ENCODE measurements at regions not wholly inside any gene's neighbourhood (a gene's known extent, or its start where the extent isn't known, plus 50 kb on each side); places are given as distances from the start of the nearest gene placed in this dataset.
"Not testable (repeated sequence)": the region's sequence is repeated elsewhere in the genome, so short reads cannot be mapped to it uniquely, and the experiment has no call there.

DNA sequence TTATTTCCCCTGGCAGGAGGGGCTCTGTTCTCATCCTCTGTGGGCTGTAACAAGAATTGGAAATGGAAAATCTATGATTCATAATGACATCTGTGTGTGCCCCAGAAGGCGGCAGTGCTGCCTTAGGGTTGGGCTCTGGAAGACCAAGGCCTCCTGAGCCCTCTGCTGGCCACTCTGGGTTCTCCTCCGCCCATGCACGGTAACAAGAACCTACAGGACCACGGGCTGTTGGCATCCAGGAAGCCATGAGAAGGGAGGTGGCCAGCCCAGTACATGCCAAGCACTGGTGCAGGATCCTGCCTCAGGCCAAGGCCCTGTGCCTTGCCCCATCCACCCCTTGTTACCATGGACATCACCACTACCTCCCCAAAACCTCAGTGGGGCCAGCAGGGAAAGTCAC is 454.2 kb downstream of the TP53TG3F start:
- not testable (repeated sequence) for ATAC-seq, DNase-seq

DNA sequence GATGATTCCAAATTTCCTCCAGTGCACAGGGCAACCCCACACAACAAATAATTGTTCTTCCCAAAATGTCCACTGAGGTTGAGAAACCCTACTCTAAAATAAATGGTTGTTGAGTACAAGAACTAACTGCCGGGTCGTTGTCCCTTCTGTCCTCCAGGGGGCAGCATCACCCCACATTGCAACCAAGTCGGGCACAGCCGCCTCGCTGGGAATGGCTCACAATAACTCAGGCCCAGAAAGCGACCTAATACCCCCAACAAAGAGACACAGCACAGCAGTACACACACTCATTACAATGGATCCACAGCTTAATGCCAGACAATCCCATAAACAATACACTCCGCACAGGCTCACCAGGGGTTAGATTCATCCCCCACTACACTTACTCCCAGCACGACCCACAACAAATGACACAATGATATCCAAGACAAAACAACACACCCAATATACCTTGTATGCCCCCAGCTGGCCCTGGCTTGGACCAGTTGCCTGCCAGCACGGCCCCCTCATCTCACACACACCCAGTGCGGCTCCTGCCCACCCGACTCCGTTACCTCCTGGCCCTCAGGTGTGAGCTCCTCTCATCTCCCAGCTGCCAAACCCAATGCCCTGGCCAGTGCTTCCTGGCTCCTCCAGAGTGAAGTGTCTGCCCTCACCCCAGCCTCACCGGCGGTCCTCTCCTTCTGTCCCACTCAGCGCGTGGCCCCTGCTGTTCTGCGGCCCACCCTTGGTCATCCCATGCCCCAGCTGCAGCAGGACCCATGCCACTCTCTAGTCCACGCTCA is 461.5 kb downstream of the TP53TG3F start:
- DNase-seq; ATAC-seq; intact Hi-C loops (cut with DNase I): not testable (repeated sequence)

More for the DNA sequence above, 454.2 kb downstream of the TP53TG3F start:
- intact Hi-C loops (cut with DNase I) = not testable (repeated sequence)

DNA sequence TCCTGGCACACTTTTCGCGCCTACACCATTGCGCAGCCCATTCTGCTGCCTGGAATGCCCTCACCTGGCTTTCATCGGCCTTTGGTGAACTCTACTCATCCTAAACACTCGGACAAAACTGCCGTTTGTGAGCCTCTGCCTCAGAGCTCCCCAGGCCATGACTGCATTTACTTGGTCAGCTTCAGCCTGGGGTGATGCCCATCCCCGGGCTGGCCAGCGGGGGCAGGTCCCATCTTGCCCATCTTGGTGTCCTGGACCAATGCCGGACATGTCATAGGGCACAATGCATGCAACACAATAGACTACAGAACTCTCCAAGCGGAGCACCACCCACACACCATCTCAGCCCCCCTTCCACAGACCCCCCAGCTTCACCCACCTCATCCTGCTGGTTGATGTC is 463.5 kb downstream of the TP53TG3F start:
- ATAC-seq; DNase-seq; intact Hi-C loops (cut with DNase I): not testable (repeated sequence)

DNA sequence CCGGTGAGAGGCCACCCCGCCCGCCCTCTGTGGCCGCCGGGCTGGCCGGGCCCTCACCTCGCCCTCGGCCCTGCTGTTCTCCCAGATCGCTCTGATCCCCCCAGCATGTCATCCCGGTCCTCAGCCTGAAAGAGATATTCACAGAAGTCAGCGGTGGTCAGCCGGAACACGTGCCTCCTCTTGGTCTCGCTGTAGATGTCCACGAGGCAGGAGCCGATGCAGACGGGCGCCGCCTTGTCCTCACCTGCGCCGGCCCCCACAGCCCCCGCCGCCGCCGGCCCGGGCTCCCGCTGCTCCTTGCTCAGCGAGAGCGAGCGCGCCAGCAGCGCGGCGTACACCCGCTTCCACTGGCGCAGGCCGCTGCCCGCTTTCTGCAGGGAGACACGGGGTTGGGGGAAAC is 468.6 kb downstream of the TP53TG3F start:
- intact Hi-C loops (cut with DNase I); DNase-seq; ATAC-seq: not testable (repeated sequence)

DNA sequence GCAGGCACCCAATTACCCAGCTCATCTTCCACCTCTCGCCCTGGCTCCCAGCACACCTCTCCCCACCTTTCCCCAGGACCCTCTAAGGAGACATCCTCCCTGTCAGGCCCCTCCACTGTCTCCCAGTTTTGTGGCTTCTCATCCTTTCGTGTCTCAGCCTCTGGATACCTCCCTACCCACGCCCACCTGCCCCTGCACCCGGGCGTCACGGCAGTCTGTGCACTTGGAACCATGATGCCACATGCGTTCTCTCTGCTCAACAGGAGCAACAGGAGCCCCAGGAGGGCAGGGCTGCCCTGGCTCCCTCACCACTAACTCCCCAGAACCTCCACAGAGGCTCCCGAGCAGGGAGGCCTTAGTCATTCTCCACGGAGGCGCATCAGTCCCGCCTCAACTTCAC is 472.8 kb downstream of the TP53TG3F start:
- intact Hi-C loops (cut with DNase I); ATAC-seq; DNase-seq: not testable (repeated sequence)

DNA sequence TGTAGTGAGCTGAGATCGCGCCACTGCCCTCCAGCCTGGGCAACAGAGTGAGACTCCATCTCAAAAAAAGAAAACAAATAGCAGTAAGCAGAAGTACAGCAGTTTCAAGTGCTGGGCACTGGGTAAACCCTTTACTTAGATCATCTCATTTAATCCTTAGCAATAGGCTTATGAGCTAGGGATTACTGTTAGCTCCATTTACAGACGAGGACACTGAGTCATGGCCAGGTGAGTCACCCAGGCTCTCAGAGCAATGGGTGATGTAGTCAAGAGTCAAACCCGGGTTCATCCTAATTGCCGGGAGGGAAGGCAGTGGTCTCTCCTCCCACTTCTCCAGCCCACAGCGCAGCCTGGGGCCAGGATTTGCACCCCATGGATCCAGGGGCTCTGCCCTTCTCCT is 473.6 kb downstream of the TP53TG3F start:
- ATAC-seq; intact Hi-C loops (cut with DNase I); DNase-seq: not testable (repeated sequence)

DNA sequence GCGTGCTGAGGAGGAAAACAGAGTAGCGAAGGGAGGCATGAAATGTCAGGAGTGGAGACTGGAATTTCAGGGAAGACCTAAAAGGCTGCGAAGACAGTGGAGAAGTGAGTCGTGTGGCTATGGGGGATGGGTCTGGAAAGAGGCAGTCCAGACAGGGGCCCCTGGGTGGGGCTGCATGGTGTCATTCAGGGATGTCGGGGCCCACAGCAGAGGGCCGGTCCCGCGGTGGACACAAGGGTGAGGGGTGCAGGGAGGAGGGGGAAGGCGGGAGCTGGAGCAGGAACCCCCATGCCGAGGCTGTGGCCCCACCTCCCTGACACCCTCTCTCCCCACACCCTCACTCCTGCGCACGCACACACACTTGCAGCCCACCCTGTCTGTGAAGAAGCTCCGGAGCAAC is 476.4 kb downstream of the TP53TG3F start:
- DNase-seq; ATAC-seq; intact Hi-C loops (cut with DNase I): not testable (repeated sequence)

DNA sequence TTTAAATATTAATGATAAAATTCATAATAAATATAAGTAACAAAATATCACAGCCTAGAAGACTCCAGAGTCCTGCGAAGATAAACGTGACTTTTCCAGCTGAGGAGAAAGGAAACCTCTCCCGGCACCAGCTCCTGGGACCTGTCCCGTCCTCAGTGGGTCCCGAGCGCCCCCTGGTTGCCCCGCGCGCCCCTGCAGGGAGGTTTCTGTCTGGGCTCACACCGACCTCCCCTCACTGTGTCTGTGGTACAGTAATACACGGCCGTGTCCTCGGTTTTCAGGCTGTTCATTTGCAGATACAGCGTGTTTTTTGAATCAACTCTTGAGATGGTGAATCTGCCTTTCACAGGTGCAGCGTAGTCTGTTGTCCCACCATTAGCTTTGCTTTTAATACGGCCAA is 478.7 kb downstream of the TP53TG3F start:
- ATAC-seq; DNase-seq; intact Hi-C loops (cut with DNase I): not testable (repeated sequence)

DNA sequence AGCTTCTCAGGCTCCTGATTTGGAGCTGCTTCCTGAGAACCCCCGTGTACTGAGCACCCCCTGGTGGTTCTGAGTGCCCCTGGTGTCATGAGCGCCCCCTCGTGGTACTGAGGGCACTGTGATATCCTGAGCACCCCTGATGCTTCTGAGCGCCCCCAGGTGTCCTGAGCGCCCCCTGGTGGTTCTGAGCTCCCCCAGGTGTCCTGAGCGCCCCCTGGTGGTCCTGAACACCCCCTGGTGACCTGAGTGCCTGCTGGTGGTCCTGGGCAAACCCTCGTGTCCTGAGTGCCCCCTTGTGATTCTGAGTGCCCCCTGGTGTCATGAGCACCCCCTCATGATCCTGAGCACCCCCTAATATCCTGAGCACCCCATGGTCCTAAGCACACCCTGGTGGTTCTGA is 502.1 kb downstream of the TP53TG3F start:
- ATAC-seq; intact Hi-C loops (cut with DNase I); DNase-seq: not testable (repeated sequence)

DNA sequence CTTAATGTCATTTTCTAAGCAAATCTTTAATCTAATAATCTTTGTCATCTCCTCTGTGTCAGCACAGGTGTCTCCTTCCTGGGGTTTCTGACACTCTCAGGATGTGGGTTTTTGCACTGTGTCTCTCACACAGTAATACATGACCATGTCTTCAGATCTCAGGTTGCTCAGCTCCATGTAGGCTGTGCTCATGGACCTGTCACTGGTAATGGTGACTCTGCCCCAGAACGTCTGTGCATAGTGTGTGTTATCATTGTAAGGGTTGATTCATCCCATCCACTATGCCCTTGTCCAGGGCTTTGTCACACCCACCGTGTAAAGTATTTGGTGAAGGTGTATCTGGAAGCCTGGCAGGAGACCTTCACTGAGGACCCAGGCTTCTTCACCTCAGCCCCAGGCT is 506.1 kb downstream of the TP53TG3F start:
- ATAC-seq; DNase-seq; intact Hi-C loops (cut with DNase I): not testable (repeated sequence)

DNA sequence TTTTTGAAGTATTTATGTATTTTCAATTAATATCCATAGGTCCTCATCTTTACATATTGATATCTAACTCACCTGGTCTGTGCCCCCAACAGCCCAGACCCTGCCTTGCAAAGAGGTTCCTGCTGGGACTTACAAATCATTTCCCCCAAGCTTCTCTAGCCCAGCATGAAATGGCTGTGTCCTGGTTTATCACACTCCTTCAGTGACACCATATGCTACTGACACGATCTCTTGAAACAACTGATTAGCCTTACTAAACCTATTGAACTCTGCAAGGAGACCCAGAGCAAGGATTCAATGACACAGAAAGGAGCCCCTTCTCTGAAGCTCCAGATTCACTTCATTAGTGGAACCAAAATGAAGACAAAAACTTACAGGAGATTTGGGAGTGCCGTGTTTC is 507.4 kb downstream of the TP53TG3F start:
- DNase-seq; intact Hi-C loops (cut with DNase I); ATAC-seq: not testable (repeated sequence)

DNA sequence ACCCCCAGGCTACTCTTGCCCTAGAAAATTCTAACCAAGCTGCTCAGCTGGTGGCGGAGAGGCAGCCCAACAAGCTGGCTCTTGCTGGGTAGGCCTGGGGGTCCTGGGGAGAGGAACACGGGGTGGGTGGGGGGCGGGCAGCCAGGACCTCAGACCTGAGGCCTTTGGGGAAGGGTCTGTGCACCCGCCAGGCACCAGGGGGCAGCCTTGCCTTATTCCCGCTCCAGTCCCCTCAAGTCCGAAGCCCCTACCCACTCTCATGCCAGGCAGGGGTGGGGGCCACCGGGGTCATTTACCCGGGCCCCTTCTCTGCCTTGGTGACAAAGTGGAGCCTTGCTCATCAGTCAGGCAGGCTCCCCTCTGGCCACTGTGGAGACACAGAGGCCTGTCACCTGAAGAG is 515.1 kb downstream of the TP53TG3F start:
- ATAC-seq; intact Hi-C loops (cut with DNase I): not testable (repeated sequence)

DNA sequence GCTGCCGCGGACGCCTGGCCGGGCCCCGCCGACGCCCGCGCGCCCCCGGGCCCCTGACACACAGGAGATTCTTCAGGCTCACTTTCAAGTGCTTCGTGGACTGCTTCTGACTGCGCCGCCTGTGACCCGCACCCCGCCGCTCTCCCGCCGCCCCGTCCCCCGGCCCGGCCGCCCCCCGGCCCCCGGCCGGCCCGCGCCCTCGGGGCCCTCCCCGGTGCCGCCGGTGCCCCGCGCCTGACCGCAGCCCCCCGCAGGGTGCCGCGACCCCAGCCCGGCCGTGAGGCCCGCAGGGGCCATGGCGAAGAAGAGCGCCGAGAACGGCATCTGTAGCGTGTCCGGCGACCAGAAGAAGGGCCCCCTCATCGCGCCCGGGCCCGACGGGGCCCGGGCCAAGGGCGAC is 516.3 kb downstream of the TP53TG3F start:
- not testable (repeated sequence) for ATAC-seq

More for the DNA sequence above, 515.1 kb downstream of the TP53TG3F start:
- DNase-seq = not testable (repeated sequence)

DNA sequence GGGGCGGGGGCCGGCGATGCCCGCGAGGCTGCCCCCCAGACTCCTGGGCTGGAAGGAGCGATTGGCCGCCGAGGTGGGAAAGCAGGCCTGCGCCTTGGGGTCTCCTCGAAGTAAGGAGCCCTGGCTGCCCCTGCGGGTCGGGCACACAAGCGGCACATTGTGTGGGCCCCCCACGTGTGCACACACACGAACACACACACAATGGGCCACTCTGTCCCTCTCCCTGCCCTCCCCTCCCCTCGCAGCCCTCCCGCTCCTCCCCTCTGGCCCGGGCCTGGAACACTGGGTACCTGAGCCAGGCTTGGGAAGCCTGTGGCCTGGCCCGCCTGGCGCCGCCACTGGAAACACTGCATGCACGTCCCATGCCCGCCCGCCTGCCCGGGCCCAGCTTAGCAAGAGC is 517.1 kb downstream of the TP53TG3F start:
- not testable (repeated sequence) for DNase-seq, ATAC-seq

More for the DNA sequence above, 516.3 kb downstream of the TP53TG3F start:
- DNase-seq; intact Hi-C loops (cut with DNase I): not testable (repeated sequence)

DNA sequence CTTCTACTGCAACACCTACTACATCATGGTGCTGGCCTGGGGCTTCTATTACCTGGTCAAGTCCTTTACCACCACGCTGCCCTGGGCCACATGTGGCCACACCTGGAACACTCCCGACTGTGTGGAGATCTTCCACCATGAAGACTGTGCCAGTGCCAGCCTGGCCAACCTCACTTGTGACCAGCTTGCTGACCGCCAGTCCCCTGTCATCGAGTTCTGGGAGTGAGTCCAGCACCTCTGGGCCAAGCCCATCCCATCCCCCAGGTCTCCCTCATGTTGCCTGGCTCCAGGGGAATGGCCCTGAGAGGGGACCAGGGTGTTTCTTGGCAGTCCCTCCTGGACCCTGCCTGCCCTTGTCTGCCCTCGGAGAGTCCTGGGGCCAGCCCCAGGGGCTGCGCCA is 519.4 kb downstream of the TP53TG3F start:
- intact Hi-C loops (cut with DNase I); DNase-seq: not testable (repeated sequence)
- ATAC-seq = peak; percentile 70 to 83

More for the DNA sequence above, 517.1 kb downstream of the TP53TG3F start:
- intact Hi-C loops (cut with DNase I) = not testable (repeated sequence)

DNA sequence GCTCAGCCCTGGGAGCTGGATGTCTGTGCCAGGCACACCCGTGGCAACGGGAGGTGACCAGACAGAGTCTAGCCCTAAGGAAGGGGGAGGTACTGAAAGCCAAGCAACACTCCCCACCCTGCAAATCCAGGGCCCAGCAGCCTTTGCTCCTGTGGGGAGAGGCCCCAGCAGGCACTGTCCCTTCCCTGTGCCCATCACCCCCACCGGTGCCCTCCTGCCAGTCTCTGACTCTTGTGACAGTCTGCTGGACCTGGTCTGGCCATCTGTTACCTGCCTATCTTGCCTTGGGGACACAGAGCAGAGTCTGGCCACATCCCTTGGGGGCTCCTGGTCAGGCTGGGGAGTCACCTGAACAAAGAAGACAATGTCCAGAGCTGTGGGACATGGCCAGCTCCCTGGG is 520.2 kb downstream of the TP53TG3F start:
- intact Hi-C loops (cut with DNase I); DNase-seq; ATAC-seq: not testable (repeated sequence)

DNA sequence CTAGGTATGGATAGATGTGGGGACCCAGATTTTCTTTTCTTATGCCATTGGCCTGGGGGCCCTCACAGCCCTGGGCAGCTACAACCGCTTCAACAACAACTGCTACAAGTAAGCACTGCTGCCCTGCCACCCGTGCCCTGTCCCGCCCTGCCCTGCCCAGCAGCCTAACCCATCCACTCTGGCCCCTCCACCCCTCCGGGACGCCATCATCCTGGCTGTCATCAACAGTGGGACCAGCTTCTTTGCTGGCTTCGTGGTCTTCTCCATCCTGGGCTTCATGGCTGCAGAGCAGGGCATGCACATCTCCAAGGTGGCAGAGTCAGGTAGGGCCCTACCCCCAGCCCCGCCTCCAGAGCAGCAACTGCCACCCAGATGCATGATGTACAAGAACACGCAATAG is 521.3 kb downstream of the TP53TG3F start:
- intact Hi-C loops (cut with DNase I); ATAC-seq; DNase-seq: not testable (repeated sequence)

DNA sequence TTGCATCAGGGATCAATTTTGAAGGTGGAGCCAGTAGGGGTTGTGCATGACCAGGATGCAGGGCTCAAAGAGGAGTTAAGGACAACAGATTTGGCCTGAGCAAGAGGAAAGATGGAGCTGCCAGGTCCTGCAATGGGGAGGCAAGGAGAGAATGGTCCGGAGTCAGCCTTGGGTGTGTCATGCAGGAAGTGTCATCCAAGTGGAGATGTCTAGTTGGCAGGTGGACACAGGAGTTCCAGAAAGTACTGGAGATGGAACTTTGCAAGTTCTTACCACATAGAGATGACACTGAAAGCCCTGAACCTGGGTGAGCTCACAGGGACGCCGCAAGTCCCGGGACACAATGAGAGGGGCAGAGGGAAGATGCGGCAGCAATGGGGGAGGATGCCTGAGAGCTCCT is 525.0 kb downstream of the TP53TG3F start:
- intact Hi-C loops (cut with DNase I); ATAC-seq; DNase-seq: not testable (repeated sequence)

DNA sequence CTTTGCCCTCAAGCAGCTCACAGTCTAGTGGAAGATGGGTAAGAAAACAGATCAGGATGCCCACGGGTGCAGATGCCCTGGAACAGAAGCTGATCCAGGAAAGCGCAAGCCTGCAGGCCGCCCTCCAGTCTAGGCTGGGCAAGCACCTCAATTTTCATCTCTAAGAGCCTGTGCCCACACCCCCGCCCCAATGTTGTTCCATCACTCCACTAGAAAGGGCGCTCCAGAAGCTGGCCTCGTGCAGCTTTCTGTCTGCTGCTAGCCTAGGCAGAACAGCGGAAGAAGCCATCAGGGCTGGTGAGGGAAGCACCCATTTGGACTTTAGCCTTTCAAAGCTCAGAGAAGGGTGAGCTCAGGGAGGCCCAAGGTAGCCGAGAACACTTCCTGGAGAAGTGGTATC is 527.1 kb downstream of the TP53TG3F start:
- DNase-seq; ATAC-seq; intact Hi-C loops (cut with DNase I): not testable (repeated sequence)

DNA sequence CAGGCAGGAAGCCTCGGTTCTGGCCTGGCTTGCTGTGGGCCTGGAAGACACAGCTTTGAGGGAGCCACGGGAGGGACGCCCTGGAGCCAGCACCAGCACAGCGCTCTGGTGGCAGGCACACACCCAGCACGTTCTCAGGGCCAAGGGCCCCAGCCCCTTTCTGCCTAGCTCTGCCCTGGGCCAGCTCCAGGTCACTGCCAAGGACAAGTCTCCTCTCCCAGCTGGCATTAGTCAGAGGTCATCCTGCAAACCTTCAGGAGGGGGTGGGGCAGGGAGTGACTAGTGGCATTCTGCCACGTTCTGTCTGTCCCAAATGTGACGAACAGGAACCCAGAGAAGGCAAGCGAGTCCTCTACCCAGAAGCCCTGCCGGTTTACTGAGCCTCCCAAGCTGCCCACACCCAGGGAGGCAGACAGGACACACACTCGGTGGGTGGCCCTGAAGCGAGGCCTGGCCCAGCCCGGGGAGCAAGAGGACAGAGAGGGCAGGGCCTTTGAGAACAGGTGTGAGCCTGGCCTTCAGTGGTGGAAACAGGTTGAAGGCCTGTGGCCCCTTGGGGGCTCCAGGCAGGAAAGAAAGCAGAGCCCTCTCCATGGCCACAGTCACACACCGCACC is 528.0 kb downstream of the TP53TG3F start:
- peak; percentile 35 to 71 for ATAC-seq
- intact Hi-C loops (cut with DNase I) = not testable (repeated sequence)

More for the DNA sequence above, 528.0 kb downstream of the TP53TG3F start:
- DNase-seq = not testable (repeated sequence)

Measured in left cardiac atrium (tissue), 4 donors.